Left colon (tissue), 2 donors: ENCODE measurements at regions not wholly inside any gene's neighbourhood (a gene's known extent, or its start where the extent isn't known, plus 50 kb on each side); places are given as distances from the start of the nearest gene placed in this dataset.

Experiments
- ATAC-seq: fragments of 200-7000 bp; cut with Tn5 transposase; one replicate; pipeline ENCODE4 v1.9.1; 2020; ENCODE audit warnings: mild to moderate bottlenecking, moderate library complexity
- DNase-seq, 2 donors: peaks; one replicate each; pipeline ENCODE4 v3.0.0-alpha.2; 2020
- intact Hi-C, 2 donors: fragments of 100-400 bp; cut with DNase I in 1 of 2; cut with micrococcal nuclease in 1 of 2; formaldehyde crosslinking; loops; one replicate each; pipeline versions ENCODE4 v1.11.2 to v1.14.0; 2022; cut with DNase I, micrococcal nuclease
- donor health status: DM: no; HTN: no; CAD: no.
- donor health status: DM: yes; HTN: yes; CAD: no.

- intact Hi-C loops: no loop called here
- DNase-seq (no peak), ATAC-seq (no peak)
Observed at GRCh38 chr1:106912131-106912530, 144.3 kb upstream of the PRMT6 start.

- intact Hi-C loops: no loop called here
- DNase-seq (no peak), ATAC-seq (no peak)
Observed at GRCh38 chr1:106921186-106921585, 135.3 kb upstream of the PRMT6 start.

GRCh38 chr1:106924360-106924759 is 132.1 kb upstream of the PRMT6 start:
- DNase-seq: no peak
- no peak for ATAC-seq
- intact Hi-C loops: no loop called here

DNA sequence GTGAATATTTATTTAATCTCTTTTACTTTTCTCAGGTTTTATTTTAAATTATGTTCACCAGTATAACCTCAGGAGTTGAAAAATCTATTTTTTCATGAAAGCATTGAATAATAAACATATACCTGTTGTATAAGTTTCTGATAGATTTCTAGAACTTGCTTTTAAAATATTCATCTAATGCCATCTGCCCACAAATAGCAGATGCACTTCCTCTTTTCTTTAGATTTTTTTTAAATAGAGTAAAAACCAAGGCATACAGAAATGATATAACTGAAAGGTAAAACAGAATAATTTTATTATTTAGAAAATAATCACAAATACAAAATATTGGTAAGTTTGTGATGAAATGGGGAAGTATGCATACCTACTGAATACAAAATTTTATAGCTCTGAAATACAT is 130.7 kb upstream of the PRMT6 start:
- DNase-seq: no peak
- no peak for ATAC-seq
- intact Hi-C loops: no loop called here

GRCh38 chr1:106926803-106927582 is 129.5 kb upstream of the PRMT6 start:
- no peak for ATAC-seq
- intact Hi-C loops: no loop called here

DNA sequence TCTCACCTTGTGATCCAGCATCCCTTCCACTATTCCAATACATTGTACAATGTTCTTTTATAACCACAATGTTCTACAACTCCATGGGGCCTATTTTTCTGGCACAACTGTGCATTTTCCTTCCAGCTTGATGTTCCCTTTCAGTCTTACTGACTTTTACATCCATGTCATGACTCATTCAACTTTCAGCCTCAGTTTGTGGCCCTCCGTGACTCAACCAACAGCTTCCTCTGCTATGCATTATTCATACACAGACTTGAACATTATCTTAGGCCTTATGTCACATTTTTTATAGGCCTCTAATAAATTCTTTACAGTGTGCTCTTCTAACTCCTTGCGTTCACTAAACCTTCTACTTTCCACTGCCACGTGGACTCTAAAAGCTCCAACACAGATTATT is 119.4 kb upstream of the PRMT6 start:
- ATAC-seq: no peak
- intact Hi-C loops: no loop called here
- no peak for DNase-seq

More at GRCh38 chr1:106926803-106927582, 129.5 kb upstream of the PRMT6 start:
- no peak for DNase-seq

GRCh38 chr1:106944721-106945120 is 111.8 kb upstream of the PRMT6 start:
- DNase-seq (no peak), ATAC-seq (no peak)
- intact Hi-C loops: no loop called here

DNA sequence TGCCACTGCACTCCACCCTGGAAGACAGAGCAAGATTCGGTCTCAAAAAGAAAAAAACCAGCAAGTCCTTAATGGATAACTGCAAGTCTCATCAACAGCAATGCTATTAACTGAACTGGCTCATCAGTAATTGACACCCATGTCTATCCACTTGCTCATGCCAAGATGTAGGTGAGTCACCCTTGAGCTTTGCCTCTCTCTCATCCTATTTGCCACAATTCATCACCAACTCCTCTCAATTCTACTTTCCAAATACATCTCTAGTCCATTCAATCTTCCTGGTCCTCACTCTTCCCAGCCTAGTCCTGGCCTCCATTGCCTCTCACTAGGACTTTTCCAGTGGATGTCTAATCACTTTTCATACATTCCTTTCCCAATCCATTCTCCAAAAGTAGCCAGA is 103.7 kb upstream of the PRMT6 start:
- ATAC-seq (no peak), DNase-seq (no peak)
- intact Hi-C loops: no loop called here

- no peak for ATAC-seq
- intact Hi-C loops: no loop called here
- no peak for DNase-seq
Observed at GRCh38 chr1:106954661-106955229, 101.7 kb upstream of the PRMT6 start.

GRCh38 chr1:106956721-106957120 is 99.8 kb upstream of the PRMT6 start:
- no peak for ATAC-seq
- intact Hi-C loops: no loop called here

DNA sequence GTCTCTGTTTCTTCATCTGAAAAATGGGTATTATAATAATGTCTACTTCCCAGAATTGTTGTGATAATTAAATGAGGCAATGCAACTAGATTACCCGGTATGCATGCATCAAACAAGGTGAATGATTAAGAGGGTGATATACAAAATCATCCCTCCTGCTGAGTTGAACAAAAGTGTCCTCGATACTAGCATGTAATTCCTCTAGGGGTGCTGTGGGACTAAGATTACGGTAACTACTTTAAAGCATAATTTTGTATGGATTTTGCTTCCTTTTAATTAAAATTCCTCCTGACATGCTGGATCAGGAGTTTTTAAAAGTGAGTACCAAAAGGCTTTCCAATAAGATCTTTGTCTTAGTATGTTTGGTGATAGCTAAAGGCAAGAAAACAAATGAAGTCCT is 98.7 kb upstream of the PRMT6 start:
- DNase-seq (no peak), ATAC-seq (no peak)
- intact Hi-C loops: no loop called here

More at GRCh38 chr1:106956721-106957120, 99.8 kb upstream of the PRMT6 start:
- DNase-seq: no peak

DNA sequence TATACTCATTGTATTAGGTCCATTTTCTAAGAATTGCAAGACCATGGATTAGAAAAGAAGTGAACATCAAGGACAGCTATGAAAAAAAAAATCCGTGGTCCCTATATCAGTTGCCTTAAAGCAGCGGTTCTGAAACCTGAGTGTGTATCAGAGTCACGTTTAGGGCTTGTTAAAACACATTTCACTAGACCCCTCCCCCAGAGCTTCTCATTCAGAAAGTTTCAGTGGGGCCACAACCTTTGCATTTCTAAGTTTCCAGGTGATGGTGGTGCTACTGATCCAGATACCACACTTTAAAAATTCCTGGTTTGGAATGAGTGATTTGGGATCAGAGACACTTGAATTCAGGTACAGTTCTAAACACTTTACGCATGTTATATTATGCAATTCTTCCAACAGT is 96.1 kb upstream of the PRMT6 start:
- ATAC-seq (no peak), DNase-seq (no peak)
- intact Hi-C loops: no loop called here

GRCh38 chr1:106961646-106962045 is 94.8 kb upstream of the PRMT6 start:
- DNase-seq (no peak), ATAC-seq (no peak)
- intact Hi-C loops: no loop called here

DNA sequence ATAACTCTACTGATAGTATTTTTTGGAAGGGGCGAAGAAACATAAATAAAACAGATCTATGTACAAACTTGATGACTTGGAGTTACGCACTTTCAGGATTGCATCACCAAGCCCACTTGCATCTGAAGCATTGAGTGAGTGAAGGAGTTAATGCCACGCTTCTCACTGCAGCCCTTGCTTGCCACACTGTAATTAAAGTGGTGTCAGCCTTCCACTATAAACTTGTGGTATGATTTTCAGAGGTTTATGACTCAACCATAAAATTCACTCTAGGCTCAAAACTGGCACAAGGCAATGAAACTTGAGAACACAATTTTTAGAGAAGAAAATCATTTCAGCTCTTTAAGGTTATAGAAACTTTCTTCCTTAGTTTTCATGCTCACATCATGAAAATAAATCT is 93.9 kb upstream of the PRMT6 start:
- intact Hi-C loops: no loop called here
- ATAC-seq (peak; percentile 64), DNase-seq (no peak)

DNA sequence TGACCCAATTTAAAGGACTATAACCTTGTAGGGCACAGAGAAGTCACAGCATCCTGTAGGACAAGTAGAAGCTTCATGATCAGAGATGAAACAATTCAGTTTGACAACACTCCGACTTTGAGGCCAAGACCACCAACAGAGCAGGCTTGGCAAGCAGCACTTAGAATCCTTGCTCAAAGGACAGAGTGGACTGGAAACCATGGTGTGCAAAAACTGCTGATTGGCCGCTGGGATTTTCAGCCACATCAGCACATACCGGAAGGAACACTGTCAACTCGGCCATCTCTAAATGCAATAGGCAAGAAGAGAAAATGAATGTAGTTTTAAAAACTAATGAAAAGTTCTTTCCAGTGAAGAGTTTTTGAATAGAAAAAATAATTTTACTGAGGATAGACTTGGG is 92.0 kb upstream of the PRMT6 start:
- no peak for ATAC-seq
- intact Hi-C loops: no loop called here
- no peak for DNase-seq

DNA sequence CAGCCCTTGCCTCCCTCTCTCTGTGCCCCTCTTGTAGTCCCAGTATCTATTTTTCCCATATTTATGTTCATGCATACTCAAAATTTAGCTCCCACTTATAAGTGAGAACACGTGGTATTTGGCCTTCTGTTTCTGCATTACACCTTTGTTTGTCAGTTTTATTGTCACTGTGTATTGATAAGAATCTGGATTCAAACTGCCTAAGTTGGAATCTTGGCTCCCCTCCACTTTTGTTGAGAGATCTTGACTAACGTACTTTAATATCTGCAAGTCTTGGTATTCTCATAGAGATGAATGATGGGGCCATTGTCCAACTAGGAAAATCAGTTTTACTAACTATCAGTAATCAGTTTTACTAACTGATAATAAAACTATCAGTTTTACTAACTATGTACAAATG is 87.8 kb upstream of the PRMT6 start:
- DNase-seq: no peak
- intact Hi-C loops: no loop called here
- peak; percentile 46 for ATAC-seq

- intact Hi-C loops: no loop called here
- ATAC-seq (no peak), DNase-seq (no peak)
Observed at GRCh38 chr1:106969731-106970130, 86.7 kb upstream of the PRMT6 start.

- intact Hi-C loops: no loop called here
- DNase-seq (no peak), ATAC-seq (no peak)
Observed at GRCh38 chr1:106972074-106972473, 84.4 kb upstream of the PRMT6 start.

- intact Hi-C loops: no loop called here
- no peak for ATAC-seq
Observed at GRCh38 chr1:106975944-106976343, 80.5 kb upstream of the PRMT6 start.

DNA sequence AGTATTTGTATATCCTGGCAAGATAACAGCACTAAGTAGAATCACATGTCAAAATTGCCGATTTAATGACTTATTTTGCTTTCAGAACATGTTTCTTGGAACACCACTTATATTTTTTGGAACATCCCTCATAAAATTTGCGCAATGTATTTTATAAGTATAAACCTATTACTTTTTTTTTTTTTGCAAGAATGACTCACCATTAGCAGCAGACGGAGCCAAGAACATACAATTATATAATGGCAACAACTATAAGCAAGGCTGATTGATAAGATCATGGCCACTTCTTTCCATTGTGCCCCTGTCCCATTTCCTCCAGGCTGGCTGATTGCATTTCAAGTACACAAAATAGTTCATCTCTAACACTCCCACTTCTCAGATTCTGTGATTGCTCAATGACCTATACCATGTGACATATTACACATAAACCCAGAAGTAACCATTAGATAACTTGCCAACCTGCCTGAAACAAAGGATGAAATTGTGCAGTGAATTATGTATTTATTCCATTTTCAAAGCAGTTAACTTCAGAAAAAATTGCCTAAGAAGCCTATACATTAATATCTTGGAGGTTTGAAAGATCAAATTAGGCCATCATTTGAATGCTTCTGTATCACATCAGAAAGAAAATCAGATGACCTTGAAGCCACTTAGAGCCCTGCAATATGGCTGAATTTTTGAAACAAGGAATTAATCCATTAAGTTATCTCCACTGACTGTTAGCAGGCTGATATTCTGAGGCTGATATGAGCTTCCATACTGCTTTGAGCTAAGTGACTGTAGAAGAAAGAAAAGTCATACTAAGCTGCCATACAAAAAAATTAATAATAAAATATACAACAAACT is 77.8 kb upstream of the PRMT6 start:
- intact Hi-C loops: no loop called here
- DNase-seq (no peak), ATAC-seq (no peak)

More at GRCh38 chr1:106975944-106976343, 80.5 kb upstream of the PRMT6 start:
- no peak for DNase-seq
